Skin of body (tissue), 1 donor: ENCODE measurements at regions not wholly inside any gene's neighbourhood (a gene's known extent, or its start where the extent isn't known, plus 50 kb on each side); places are given as distances from the start of the nearest gene placed in this dataset.

Source experiments
- DNase-seq: peaks from one replicate; lab custom pipeline; 2025; lab: John Stamatoyannopoulos, UW

DNA sequence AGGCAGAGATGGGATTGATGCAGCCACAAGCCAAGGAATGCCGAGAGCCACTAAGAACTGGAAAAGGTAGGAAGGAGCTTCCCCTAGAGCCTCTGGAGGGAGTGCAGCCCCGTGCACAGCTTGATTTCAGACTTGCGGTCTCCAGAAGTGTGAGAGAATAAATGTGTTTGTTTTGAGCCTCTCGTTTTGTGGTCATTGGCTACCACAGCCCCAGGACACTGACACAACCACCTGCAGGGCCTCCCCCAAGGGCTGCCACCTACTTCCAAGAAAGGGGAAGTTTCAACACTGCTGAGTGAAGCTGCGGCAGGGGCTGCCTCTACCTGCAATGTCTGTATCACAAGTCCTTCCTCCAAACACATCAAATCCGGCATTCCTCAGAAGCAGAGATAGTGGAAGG is 346.9 kb downstream of the C16orf95 start:
- DNase-seq = no peak

DNA sequence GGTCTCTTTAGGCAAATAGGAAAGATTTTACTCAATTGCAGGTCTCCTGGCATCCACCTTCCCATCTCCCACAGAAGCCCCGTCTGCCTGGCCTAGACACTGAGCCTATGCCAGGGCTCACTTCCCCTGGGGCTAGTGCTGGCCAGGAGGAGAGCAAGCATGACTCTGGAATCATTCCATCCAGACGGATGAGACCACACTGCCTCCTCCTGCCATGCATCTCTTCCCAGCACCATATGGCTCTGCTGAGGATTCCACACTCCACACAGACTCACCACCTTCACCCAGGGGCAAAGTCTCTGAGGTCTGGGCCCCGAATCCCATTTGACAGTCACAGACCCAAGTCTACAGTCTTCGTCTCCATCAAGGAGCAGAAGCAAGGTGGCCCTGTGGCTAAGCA is 346.5 kb downstream of the C16orf95 start:
- DNase-seq = no peak

DNA sequence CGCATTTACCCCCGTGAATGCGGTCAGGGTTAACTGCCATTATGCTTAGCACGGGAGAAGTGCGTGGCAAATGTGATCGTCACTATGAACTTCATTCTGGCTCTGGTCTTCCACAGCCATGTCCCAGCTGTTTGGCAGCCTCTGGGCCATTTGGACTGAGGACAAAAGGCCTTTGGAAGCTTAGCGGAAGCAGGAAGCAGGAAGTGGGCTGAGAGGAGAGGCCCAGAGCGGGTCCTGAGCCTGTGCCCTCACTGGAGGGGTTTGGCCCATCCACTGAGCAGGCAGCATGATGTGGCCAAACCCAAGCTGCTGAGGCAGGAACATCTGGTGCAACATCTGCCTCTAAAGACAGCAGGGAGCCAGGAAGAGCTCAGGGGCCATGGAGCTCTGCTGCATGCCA is 345.9 kb downstream of the C16orf95 start:
- peak; percentile 82 for DNase-seq

DNA sequence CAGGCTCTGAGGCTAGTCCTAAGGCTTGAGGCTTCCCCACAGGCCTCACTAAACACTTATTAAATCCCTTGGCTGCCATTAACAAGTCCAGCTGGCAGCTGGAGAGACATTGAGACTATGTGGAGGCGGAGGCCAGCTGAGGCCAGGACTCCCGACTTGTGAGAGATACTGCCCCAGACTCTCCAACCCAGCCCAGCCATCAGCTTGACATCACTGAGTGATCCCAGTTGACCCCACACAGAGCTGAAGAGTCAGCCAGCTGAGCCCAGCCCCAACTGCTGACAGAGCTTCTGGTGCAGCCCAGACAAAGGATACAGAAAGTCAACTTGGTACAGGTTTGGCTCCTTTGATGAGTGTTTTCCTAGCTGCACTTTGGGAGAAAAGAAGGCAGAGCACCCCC is 343.1 kb downstream of the C16orf95 start:
- no peak for DNase-seq

DNA sequence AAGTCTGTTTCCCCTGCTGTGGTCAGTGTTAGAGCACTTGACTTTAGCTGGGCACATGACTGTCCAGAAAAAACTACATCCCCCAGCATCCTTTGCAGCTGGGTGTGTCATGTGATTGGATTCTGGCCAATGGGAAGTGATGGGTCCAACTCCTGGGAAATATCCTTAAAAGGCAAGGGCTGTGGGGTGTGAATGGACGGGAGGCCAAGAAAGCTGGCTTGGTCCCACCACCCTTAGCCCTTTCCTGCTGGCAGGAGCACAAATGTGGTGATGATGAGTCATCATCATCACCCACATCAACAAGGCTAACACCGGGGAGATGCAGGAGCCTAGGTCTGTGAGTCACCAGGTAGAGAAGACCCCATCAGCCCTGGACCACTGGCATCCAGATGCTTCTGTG is 341.7 kb downstream of the C16orf95 start:
- no peak for DNase-seq

DNA sequence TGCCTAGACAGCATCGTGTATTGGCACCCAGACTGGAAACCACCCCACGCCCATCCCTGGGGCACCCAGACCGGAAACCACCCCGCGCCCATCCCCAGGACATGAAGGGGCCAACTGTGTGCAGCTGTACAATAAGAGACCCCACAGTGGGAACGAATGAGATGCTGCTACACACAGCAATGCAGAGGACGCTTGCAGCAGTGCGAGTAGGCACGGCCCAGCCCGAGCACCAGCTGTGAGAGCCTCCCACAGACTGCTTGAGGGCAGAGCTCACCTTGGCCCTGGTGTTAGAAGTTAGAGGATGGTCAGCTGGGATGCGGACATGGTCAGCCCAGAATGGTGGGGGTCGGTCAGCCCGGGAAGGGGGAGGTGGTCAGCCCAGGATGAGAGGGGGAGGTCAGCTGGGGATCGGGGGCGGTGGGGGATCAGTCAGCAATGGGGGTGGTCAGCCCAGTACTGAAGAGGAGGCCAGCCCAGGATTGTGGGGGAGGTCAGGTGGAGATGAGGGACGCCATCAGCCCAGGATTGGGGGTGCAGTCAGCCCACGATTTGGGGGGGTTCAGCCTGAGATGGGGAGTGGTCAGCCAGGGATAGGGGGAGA is 340.0 kb downstream of the C16orf95 start:
- no peak for DNase-seq

DNA sequence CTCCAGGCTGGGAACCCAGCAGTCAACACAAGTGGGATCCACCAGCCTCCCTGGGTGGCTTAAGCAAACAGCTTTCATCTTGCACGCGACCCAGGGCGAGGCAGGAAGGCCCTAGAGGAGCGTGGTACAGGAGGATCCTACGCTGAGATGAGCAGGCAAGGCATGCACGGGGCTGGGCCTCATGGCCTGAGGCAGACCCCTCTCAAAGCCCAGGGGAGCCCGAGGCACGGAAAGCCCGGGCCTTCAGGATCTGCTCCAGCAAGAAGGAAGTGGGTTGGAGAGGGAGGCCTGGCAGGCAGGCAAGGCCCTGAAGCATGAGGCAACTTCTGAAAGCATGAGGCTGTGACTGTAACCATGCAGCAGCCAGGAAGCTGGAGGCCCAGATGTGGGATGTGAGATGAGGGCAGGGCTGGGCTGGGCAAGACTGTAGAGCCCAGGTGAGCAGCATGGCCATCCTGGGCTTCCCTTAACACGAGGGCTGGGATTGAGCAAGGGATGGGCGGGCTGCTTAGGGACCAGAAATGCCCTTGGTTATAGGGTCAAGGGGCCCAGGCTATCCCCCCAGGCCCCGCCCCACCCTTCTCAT is 338.7 kb downstream of the C16orf95 start:
- no peak for DNase-seq

DNA sequence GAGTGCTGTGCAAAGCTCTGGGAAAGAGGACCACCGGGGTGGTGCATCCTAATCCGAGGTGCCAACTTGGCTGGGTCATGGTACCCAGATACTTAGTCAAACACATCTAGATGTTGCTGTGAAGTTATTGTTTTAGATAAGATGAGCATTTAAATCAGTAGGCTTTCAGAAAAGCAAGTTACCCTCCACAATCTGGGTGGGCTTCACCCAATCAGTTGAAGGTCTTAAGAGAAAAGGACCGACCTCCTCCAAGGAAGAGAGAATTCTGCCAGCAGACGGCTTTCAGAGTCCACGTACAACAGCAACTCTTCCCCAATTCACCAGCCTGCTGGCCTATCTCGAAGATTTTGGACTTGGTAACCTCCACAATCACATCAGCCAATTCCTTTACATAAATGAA is 338.1 kb downstream of the C16orf95 start:
- no peak for DNase-seq

DNA sequence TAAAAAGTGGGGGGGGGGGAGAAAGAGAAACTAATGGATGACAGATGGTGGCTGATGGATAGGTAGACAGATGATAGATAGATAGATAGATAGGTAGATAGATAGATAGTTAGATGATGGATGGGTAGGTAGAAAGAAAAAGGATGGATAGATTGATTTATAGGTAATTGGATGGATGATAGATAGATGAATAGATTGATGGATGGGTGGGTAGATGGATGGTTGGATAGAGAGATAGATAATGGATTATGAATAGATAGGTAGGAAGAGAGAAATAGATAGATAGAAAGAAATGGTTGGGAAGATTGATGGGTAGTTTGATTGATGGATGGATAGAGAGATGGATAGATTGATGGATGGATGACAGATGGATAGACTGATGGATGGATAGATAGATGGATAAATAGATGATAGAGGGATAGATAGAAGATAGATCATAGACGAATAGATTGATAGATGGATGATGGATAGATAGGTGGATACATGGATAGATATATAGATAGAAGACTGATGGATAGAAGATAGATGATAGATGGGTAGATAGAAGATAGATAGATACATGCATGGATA is 337.1 kb downstream of the C16orf95 start:
- DNase-seq = no peak

DNA sequence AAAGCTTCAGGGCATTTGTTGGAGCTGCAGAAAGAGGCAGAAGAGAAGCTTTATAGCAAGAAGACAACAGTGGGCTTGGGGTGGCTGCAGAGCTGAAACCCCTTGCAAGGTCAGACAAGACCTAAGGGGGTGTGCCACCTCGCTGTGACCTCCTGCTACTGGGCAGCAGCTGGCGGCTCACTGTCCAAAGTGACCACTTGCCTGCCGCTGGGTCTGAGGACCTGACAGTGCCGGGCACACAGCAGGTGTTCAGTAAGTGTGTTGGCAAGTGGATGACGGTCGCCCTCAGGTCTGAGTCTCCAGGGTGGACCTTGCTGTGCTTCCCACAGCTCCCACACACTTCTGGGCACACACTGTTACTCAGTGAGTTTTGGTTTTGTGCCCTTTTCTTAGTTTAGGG is 336.5 kb downstream of the C16orf95 start:
- no peak for DNase-seq

DNA sequence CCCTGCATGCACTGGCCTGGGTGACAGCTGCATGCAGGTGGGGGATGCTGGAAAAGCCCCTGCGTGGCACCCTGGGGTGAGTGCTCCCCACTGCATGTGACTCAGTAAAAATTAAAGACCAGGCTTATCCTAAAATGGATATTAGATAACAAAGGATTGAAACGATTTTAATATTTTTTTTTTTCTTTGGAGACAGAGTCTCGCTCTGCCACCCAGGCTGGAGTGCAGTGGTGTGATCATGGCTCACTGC is 334.9 kb downstream of the C16orf95 start:
- no peak for DNase-seq

DNA sequence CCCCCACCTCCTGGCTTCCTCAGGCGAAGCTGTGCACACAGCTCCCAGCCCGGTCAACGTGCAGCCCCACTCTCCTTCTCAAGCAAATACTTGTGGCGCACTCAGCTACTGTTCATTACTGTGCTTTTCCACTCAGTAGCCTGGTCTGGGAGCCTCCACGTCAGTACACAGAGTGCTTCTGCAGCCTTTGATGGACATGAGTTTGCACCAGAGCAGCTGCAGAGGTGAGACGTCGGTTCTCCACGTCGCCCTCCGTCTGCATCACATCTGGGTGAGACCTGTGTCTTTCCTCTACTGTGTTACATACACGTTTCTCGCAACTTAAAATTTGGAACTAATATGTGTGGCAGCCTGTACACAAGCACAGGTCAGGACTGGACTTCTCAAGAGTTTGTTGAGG is 334.3 kb downstream of the C16orf95 start:
- DNase-seq = no peak

DNA sequence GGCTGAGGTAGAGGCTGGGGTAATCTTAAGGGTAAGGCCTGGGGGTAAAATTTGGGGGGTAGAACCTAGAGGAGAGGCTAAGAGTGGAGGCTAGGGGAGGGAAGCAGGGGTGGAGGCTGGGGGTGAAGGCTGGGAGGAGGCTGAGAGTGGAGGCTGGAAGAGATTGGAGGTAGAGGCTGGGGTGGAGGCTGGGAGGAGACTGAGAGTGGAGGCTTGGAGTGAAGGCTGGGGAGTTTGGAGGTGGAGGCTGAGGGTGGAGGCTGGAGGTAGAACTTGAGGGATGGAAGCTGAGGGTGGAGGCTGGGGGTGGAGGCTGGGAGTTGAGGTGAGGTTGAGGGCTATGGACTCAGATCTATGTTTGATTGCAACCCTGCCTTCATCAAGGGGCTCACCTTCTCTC is 333.6 kb downstream of the C16orf95 start:
- no peak for DNase-seq

DNA sequence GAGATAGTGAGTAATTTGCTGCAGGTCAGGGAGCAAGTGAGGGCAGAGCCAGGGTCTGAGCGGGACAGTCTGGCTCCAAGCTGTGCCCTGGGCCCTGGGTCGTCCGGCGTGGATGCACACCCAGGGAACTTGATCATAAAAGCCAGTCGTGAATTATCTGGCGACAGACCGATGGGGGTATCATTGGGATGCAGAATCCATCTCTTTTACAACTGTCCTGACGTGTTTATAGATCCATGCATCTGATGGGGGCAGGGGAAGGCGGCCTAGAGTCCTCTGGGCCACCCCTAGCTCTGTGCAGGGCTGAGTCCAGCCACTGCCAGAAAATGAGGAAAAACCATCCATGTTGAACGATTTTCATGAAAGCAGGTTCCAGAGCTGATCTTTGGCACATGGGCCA is 332.8 kb downstream of the C16orf95 start:
- no peak for DNase-seq

DNA sequence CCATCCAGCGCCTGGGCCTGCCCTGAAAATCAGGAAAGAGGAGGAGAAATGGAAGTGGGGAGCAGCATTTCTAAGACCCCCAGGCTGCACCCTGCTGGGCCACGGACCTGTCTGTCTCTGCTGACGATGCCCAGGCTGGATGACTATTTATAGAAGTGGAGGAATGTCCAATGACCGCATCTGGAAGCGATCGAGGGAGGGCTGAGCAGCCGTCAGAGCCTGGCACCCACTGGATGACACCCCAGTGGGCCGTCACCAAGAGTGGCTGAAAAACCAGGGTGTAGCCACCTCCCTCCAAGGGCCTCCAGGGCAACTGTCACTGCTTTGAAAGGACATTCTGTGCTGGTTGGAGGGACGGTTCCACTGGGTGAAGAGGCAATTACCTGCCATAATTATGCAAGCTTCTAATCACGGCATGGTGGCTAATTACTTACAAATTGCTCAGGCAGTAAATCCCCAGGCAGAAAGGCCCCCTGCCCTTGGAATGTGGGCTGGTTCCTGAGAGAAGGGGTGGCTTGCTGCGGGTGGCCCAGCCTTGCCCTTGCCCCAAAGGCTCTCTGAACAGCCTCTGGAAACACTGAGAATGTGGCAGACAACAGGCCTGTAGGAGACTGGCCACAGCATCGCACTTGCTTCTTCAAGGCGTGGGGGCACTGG is 332.1 kb downstream of the C16orf95 start:
- no peak for DNase-seq

DNA sequence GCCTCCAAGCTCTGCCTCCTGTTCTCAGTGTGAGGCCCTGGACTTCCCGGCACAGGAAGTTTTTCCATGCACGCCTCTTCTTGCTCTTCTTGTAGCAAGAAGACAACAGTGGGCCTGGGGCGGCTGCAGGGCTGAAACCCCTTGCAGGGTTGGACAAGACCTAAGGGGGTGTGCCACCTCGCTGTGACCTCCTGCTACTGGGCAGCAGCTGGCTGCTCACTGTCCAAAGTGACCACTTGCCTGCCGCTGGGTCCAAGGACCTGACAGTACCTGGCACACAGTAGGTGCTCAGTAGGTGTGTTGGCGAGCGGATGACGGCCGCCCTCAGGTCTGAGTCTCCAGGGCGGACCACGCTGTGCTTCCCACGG is 331.6 kb downstream of the C16orf95 start:
- DNase-seq = no peak

DNA sequence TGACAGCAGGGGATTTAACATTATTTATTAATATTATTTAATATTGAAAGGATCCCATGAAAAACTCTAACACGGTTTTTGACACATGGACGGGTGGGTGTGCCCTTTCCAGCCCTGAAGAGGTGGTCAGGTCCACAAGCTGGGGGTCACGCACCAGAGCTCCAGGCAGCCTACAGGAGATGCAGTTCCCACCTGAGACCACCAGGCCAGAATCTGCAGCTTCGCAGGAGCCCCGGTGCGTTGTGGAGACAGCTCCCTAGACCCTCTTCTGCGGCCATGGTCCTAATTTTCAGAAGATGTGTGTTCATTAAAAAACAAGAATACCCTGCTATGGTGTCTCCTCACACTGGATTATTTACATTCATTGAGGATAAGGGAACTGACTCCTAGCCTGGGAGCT is 331.1 kb downstream of the C16orf95 start:
- no peak for DNase-seq

DNA sequence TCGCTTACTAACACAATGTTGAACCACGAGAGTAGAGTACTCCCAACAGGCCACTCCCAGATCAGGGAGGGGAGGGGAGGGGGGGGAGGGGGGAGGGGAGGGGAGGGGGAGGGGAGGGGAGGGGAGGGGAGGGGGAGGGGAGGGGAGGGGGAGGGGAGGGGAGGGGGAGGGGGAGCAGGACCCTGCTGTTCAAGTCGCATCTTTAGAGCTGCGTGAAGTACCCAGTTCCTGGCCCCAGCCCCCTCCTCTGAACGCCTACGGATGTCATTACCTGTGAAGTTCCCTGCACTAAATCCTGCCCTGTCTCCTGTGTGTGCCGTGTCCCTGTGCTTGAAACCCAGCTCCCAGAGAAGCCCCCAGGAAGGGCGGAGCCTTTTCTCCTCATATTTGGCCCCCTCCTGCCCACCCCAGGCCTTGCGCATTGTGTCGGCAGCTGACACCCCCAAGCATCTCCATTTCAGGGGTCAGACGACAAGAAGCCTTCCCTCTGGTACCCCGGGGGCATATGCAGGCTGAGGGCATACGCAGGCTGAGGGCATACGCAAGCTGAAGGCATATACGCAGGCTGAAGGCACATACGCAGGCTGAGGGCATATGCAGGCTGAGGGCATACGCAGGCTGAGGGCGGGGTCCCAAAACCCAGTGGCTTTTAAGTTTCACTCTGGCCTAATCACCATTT is 330.2 kb downstream of the C16orf95 start:
- no peak for DNase-seq

DNA sequence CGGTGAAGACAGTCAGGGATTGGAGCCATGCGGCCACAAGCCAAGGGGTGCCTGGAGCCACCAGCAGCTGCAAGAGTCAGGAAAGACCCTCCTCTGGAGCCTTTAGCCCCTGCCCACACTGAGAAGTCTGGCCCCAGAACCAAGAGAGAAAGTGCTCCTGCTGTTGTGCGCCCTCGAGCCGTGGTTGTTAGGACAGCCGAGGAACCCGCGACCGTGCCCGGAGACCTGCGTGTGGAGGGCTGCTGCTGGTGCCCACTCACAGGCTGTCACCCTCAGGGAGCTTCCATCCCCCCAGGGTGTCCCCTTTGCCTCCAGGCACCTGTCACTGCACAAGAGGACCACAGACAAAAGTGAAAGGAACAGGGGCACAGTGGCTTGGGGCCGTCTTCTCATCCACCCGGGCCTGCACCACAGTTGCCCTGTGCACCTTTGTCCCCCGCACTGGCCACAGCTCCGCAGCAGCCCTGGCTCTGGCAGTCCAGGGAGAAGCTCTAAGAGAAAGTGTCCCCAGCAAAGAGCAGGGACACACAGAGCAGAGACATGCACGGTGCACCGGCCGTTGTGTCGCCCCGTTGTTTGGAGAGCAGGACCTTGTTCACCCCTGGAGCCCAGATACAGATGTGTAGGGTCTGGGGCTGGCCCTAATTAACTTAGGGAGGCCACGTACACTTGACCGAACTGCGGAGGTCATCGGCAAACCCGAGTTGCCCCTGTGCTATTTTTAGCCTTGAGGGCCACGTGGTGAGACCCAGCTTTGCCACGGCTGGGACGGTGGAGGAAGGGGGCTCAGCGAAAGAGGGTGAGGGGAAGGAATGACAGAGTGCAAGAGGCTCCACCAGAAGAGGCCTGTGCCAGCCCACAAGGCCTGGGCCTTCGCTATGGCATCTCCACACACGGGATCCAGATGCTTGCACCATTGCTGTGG is 329.2 kb downstream of the C16orf95 start:
- no peak for DNase-seq

DNA sequence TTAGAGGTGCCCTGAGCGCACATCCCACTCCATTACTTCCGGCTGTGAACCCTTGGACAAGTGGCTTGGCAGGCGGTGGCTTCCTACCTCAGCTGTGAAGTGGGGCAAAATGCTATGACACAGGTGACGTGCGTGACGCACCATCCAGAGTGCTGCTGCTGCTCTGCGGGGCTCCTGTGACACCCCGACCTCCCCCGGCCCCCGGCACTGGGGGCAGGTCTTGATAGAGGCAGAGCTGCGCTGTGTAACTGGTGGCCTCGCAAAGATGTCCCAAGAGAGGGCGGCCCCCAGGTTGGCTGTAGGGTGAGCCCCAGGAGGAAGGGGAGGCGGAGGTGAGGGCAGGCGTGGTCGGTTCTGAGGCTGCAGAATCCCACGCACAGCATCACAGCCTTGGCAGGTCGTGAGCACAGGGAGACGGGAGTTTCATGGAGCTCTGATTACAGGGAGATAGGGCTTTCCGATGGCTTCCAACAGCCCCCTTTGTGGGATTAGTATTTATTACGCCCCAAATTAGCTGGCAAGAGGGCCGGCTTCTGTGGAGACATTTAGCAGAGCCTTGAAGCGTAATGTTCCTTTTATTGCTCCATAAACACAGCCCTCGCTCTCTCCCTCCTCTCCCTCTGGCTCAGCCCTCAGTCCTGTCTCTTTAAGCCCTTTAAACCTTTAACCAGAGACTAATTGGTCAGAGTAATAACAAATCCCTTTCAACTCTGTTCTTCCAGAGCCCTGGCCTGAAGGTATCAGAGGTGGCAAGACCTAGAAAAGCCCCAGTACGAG is 328.1 kb downstream of the C16orf95 start:
- no peak for DNase-seq

DNA sequence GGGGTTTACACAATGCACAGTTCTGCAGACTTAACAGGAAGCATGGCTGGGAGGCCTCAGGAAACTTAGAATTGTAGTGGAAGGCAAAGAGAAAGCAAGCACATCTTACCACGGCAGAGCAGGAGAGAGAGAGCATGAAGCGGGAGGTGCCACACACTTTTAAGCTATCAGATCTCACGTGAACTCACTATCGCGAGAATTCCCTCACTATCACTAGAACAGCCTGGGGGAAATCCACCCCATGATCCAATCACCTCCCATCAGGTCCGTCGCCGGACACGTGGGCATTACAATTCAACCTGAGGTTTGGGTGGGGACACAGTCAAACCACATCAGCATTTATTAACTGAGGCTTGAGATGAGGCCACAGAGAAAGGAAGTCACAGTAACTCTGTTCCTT is 326.7 kb downstream of the C16orf95 start:
- DNase-seq = no peak
